Transverse colon (tissue), 4 donors: ENCODE measurements at regions not wholly inside any gene's neighbourhood (a gene's known extent, or its start where the extent isn't known, plus 50 kb on each side); places are given as distances from the start of the nearest gene placed in this dataset.

Experiments
- DNase-seq: peaks from one replicate; pipeline ENCODE4 v3.0.0-alpha.2; 2019
- H3K27ac ChIP-seq, 4 donors: fragments of 200-600 bp; sonication (generic); 2 replicates each; pipeline ENCODE4 v1.5.1; 2016 to 2018; ENCODE audit warnings: inconsistent platforms in 4 of 4
- H3K27me3 ChIP-seq: fragments of 200-600 bp; sonication (generic); 2 replicates; pipeline ENCODE4 v1.5.1; 2017; ENCODE audit warnings: inconsistent platforms
- H3K36me3 ChIP-seq, 4 donors: fragments of 200-600 bp; sonication (generic); 2 replicates each; pipeline ENCODE4 v1.5.1; 2017 to 2019; ENCODE audit warnings: inconsistent platforms in 4 of 4
- H3K4me1 ChIP-seq, 4 donors: fragments of 200-600 bp; sonication (generic); 2 replicates each; pipeline ENCODE4 v1.5.1; 2017 to 2020; ENCODE audit warnings: inconsistent platforms in 4 of 4
- H3K4me3 ChIP-seq, 4 donors: fragments of 200-600 bp; sonication (generic); 1 replicate in 1 of 4; 2 replicates in 3 of 4; pipeline versions ENCODE4 v1.5.1 to v1.6.1; 2017 to 2019; ENCODE audit warnings: inconsistent platforms in 4 of 4
- H3K9me3 ChIP-seq, 2 donors: fragments of 200-600 bp; sonication (generic); 2 replicates each; pipeline ENCODE4 v1.5.1; 2017 to 2019; ENCODE audit warnings: inconsistent platforms in 2 of 2
- CTCF ChIP-seq, 5 experiments: fragments of 200-600 bp in 3 of 5; fragments of 450-650 bp in 2 of 5; sonication (generic) in 3 of 5; IDR thresholded peaks; 1 replicate in 2 of 5; 2 replicates in 3 of 5; pipeline ENCODE4 v1.5.1; 2016 to 2017; ENCODE audit warnings: antibody characterized with exemption in 5 of 5, inconsistent platforms in 3 of 5, mild to moderate bottlenecking in 2 of 5, moderate library complexity in 1 of 5
- EP300 ChIP-seq: sonication (generic); formaldehyde crosslinking; IDR thresholded peaks from one replicate; pipeline ENCODE4 v1.6.1; 2017; ENCODE audit warnings: antibody characterized with exemption, low read depth
- POLR2A ChIP-seq: fragments of 450-650 bp; IDR thresholded peaks from one replicate; pipeline ENCODE4 v1.6.1; 2016; ENCODE audit warnings: antibody characterized with exemption, mild to moderate bottlenecking, moderate library complexity
- POLR2AphosphoS5 ChIP-seq, 3 donors: sonication (generic); formaldehyde crosslinking; IDR thresholded peaks; one replicate each; pipeline ENCODE4 v1.6.1; 2016; ENCODE audit warnings: antibody characterized with exemption in 3 of 3
- WGBS, 2 donors: methylation state at CpG; one replicate each; pipeline ENCODE4 v1.1.5; 2018; ENCODE audit warnings: low coverage in 1 of 2; 5-methylcytosine and 5-hydroxymethylcytosine counted together
- in situ Hi-C, 4 donors: fragments of 200-750 bp; cut with MboI; loops; one replicate each; pipeline versions ENCODE4 v1.15.0 to v1.15.1; 2017; ENCODE audit warnings: low sequenced_read_pairs in 3 of 4, low pct_ligation_motif_present in 1 of 4, low pct_unique_long_range_greater_than_20kb in 1 of 4
- intact Hi-C: fragments of 100-400 bp; cut with DNase I; formaldehyde crosslinking; loops from one replicate; pipeline ENCODE4 v1.15.1; 2023; ENCODE audit warnings: low total_unique reads

- intact Hi-C loops (no loop called here), in situ Hi-C loops (no loop called here)
- no peak overlapping the region for H3K4me3 ChIP-seq
- H3K27ac ChIP-seq, result no peak overlapping the region
- no peak for DNase-seq
- no peaks in the 10 kb centered on the region for H3K27me3 ChIP-seq
- no peaks in the 10 kb centered on the region for H3K36me3 ChIP-seq
- WGBS, 2 donors, result 57 to 66% methylated on average over 2 to 5 of the region's 5 CpGs
- H3K9me3 ChIP-seq, result peaks cover 0 to 4% of the 10 kb centered on the region in 2 donors
- H3K4me1 ChIP-seq, result no peaks in the 10 kb centered on the region
- TF ChIP-seq EP300 (no peak), CTCF (IDR thresholded peaks at IDR 0.05) (no peak), POLR2AphosphoS5 (IDR thresholded peaks at IDR 0.05) (no peak), POLR2A (no peak)
Measured at GRCh38 chr14:41418851-41419250, 187.8 kb upstream of the LRFN5 start.

- no peaks in the 10 kb centered on the region for H3K27me3 ChIP-seq
- H3K36me3 ChIP-seq, result no peaks in the 10 kb centered on the region
- intact Hi-C loops (no loop called here), in situ Hi-C loops (no loop called here)
- no peak for DNase-seq
- H3K4me3 ChIP-seq, result no peak overlapping the region
- H3K9me3 ChIP-seq, result no peaks in the 10 kb centered on the region
- TF ChIP-seq POLR2AphosphoS5 (IDR thresholded peaks at IDR 0.05) (no peak), CTCF (IDR thresholded peaks at IDR 0.05) (no peak), EP300 (no peak), POLR2A (no peak)
- no peaks in the 10 kb centered on the region for H3K4me1 ChIP-seq
- H3K27ac ChIP-seq, result no peak overlapping the region
Measured at GRCh38 chr14:41409806-41410205, 196.9 kb upstream of the LRFN5 start.

- in situ Hi-C loops (no loop called here), intact Hi-C loops (no loop called here)
Measured at GRCh38 chr14:41404126-41404525, 202.6 kb upstream of the LRFN5 start.

GRCh38 chr14:41403360-41403759, 203.3 kb upstream of the LRFN5 start:
- H3K27ac ChIP-seq, result no peak overlapping the region
- no peaks in the 10 kb centered on the region for H3K27me3 ChIP-seq
- H3K9me3 ChIP-seq, result no peaks in the 10 kb centered on the region
- H3K36me3 ChIP-seq, result no peaks in the 10 kb centered on the region
- intact Hi-C loops, result no loop called here
- in situ Hi-C loops, result no loop called here
- H3K4me1 ChIP-seq, result no peaks in the 10 kb centered on the region
- TF ChIP-seq POLR2A (no peak), EP300 (no peak), CTCF (IDR thresholded peaks at IDR 0.05) (no peak), POLR2AphosphoS5 (IDR thresholded peaks at IDR 0.05) (no peak)
- no peak for DNase-seq
- no peak overlapping the region for H3K4me3 ChIP-seq

More at GRCh38 chr14:41404126-41404525, 202.6 kb upstream of the LRFN5 start:
- H3K9me3 ChIP-seq, result no peaks in the 10 kb centered on the region
- TF ChIP-seq CTCF (IDR thresholded peaks at IDR 0.05), result no peak
- no peak for TF ChIP-seq EP300
- TF ChIP-seq POLR2A, result no peak
- no peak for TF ChIP-seq POLR2AphosphoS5 (IDR thresholded peaks at IDR 0.05)
- H3K27ac ChIP-seq, result no peak overlapping the region
- no peaks in the 10 kb centered on the region for H3K27me3 ChIP-seq
- H3K4me3 ChIP-seq, result no peak overlapping the region
- no peak for DNase-seq
- H3K4me1 ChIP-seq, result no peaks in the 10 kb centered on the region
- H3K36me3 ChIP-seq, result no peaks in the 10 kb centered on the region

GRCh38 chr14:41397926-41398325, 208.8 kb upstream of the LRFN5 start:
- Histone ChIP-seq H3K4me3 (no peak overlapping the region), H3K36me3 (no peaks in the 10 kb centered on the region), H3K27me3 (no peaks in the 10 kb centered on the region), H3K4me1 (no peaks in the 10 kb centered on the region), H3K27ac (no peak overlapping the region), H3K9me3 (no peaks in the 10 kb centered on the region)
- no peak for DNase-seq
- intact Hi-C loops, result no loop called here
- no peak for TF ChIP-seq POLR2AphosphoS5 (IDR thresholded peaks at IDR 0.05)
- TF ChIP-seq CTCF (IDR thresholded peaks at IDR 0.05), result no peak
- TF ChIP-seq POLR2A, result no peak
- TF ChIP-seq EP300, result no peak
- in situ Hi-C loops, result no loop called here
